Duodenal mucosa (tissue), 2 donors: ENCODE measurements at regions not wholly inside any gene's neighbourhood (a gene's known extent, or its start where the extent isn't known, plus 50 kb on each side); places are given as distances from the start of the nearest gene placed in this dataset.

ENCODE experiments used
- H3K27ac ChIP-seq: one replicate; pipeline ENCODE4 v1.7.0; 2013; ENCODE audit warnings: low read depth, low read length
- H3K27me3 ChIP-seq, 2 donors: one replicate each; pipeline ENCODE4 v1.7.0; 2013; ENCODE audit warnings: low read length in 2 of 2, control low read depth in 1 of 2; ENCODE audit not compliant: insufficient read depth in 2 of 2, control insufficient read depth in 1 of 2
- H3K36me3 ChIP-seq, 2 donors: one replicate each; pipeline ENCODE4 v1.7.0; 2013; ENCODE audit warnings: low read length in 2 of 2, control low read depth in 1 of 2; ENCODE audit not compliant: insufficient read depth in 2 of 2, control insufficient read depth in 1 of 2
- H3K4me1 ChIP-seq, 2 donors: one replicate each; pipeline ENCODE4 v1.7.0; 2013; ENCODE audit warnings: low read length in 2 of 2, control low read depth in 1 of 2; ENCODE audit not compliant: insufficient read depth in 2 of 2, control insufficient read depth in 1 of 2
- H3K4me3 ChIP-seq, 2 donors: one replicate each; pipeline ENCODE4 v1.7.0; 2013; ENCODE audit warnings: low read length in 2 of 2, low read depth in 1 of 2
- H3K9ac ChIP-seq, 2 donors: one replicate each; pipeline ENCODE4 v1.7.0; 2013; ENCODE audit warnings: low read length in 2 of 2, low read depth in 1 of 2
- H3K9me3 ChIP-seq, 2 donors: one replicate each; pipeline ENCODE4 v1.7.0; 2013; ENCODE audit warnings: low read length in 2 of 2, control low read depth in 1 of 2; ENCODE audit not compliant: control insufficient read depth in 1 of 2

DNA sequence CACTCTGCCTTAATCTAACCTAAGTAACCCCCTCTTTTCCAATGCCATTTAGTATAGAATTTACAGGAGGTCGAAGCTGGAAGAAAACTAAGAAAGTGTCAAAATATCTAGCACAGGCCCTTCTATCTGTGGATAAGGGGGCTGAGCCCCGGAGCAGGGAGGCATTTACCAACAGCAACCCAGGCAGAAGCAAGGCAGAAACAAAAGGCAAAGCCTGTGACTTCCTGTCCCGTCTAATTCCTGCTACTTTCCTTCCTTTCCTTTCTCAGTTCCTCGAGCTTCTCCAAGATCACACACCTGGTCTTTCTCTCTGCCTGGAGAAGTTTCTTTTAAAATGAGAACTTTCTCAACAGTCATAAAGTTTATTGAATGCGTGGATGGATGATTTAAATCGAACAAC lies 146.0 kb downstream of the FOXA2 start:
- Histone ChIP-seq H3K4me3 (no peak overlapping the region), H3K27ac (no peak overlapping the region), H3K4me1 (no peaks in the 10 kb centered on the region), H3K36me3 (no peaks in the 10 kb centered on the region), H3K27me3 (no peaks in the 10 kb centered on the region), H3K9ac (no peak overlapping the region), H3K9me3 (no peaks in the 10 kb centered on the region)

- no peak overlapping the region for H3K9ac ChIP-seq
- no peaks in the 10 kb centered on the region for H3K27me3 ChIP-seq
- no peaks in the 10 kb centered on the region for H3K4me1 ChIP-seq
- no peaks in the 10 kb centered on the region for H3K9me3 ChIP-seq
- no peak overlapping the region for H3K4me3 ChIP-seq
- no peak overlapping the region for H3K27ac ChIP-seq
- H3K36me3 ChIP-seq = no peaks in the 10 kb centered on the region
Measured at GRCh38 chr20:22437354-22437753, 147.0 kb downstream of the FOXA2 start.

GRCh38 chr20:22431419-22431818 lies 153.0 kb downstream of the FOXA2 start:
- Histone ChIP-seq H3K4me3 (no peak overlapping the region), H3K4me1 (peaks cover 0 to 3% of the 10 kb centered on the region in 2 donors), H3K27ac (no peak overlapping the region), H3K27me3 (no peaks in the 10 kb centered on the region), H3K9me3 (no peaks in the 10 kb centered on the region), H3K9ac (no peak overlapping the region), H3K36me3 (no peaks in the 10 kb centered on the region)

- H3K27me3 ChIP-seq = no peaks in the 10 kb centered on the region
- peaks cover 0 to 3% of the 10 kb centered on the region in 2 donors for H3K4me1 ChIP-seq
- no peak overlapping the region for H3K9ac ChIP-seq
- H3K27ac ChIP-seq = no peak overlapping the region
- H3K4me3 ChIP-seq = no peak overlapping the region
- no peaks in the 10 kb centered on the region for H3K9me3 ChIP-seq
- no peaks in the 10 kb centered on the region for H3K36me3 ChIP-seq
Measured at GRCh38 chr20:22430746-22431168, 153.6 kb downstream of the FOXA2 start.

DNA sequence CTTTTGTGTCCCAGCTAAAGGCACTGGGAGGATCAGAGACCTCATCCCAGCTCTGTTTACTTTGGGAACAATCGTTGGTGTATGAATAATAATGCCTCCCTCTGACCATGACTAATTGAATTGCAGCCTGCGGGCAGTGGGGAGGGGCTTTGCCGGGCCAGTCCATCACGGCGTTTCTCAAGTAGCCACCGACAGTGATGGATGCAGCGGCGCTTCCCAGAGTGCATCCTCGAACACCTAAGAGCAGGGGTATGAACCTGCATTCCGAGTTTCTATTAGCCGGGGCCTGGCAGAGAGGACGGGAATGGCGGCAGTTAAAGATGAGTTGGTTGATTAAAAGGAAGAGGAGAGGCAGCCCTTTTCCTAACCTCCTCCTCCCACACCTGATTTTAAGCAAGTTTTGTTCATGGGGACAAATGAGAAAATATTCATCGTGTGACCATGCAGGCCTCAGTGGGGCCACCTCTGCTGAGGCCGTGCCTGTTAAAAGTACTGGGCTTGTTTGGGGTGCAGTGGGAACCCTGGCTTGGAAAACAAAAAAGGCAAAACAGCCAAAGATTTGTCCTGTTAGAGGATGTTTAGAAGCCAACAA lies 154.1 kb downstream of the FOXA2 start:
- Histone ChIP-seq H3K27me3 (no peaks in the 10 kb centered on the region), H3K4me3 (no peak overlapping the region), H3K4me1 (peaks cover 0 to 3% of the 10 kb centered on the region in 2 donors), H3K36me3 (no peaks in the 10 kb centered on the region), H3K9ac (no peak overlapping the region), H3K27ac (no peak overlapping the region), H3K9me3 (no peaks in the 10 kb centered on the region)

GRCh38 chr20:22429175-22430153 lies 154.9 kb downstream of the FOXA2 start:
- H3K4me3 ChIP-seq = no peak overlapping the region
- no peaks in the 10 kb centered on the region for H3K9me3 ChIP-seq
- H3K27me3 ChIP-seq = no peaks in the 10 kb centered on the region
- H3K27ac ChIP-seq = no peak overlapping the region
- no peak overlapping the region for H3K9ac ChIP-seq
- H3K4me1 ChIP-seq = peaks cover 0 to 3% of the 10 kb centered on the region in 2 donors
- no peaks in the 10 kb centered on the region for H3K36me3 ChIP-seq

- H3K9me3 ChIP-seq = no peaks in the 10 kb centered on the region
- H3K27me3 ChIP-seq = no peaks in the 10 kb centered on the region
- no peak overlapping the region for H3K27ac ChIP-seq
- H3K4me1 ChIP-seq = peaks cover 0 to 3% of the 10 kb centered on the region in 2 donors
- no peak overlapping the region for H3K4me3 ChIP-seq
- no peaks in the 10 kb centered on the region for H3K36me3 ChIP-seq
- H3K9ac ChIP-seq = no peak overlapping the region
Measured at GRCh38 chr20:22428051-22428450, 156.3 kb downstream of the FOXA2 start.

GRCh38 chr20:22426772-22427171 lies 157.6 kb downstream of the FOXA2 start:
- Histone ChIP-seq H3K36me3 (no peaks in the 10 kb centered on the region), H3K27me3 (no peaks in the 10 kb centered on the region), H3K27ac (no peak overlapping the region), H3K4me1 (peaks cover 0 to 3% of the 10 kb centered on the region in 2 donors), H3K9ac (no peak overlapping the region), H3K9me3 (no peaks in the 10 kb centered on the region), H3K4me3 (no peak overlapping the region)

GRCh38 chr20:22425344-22426295 lies 158.8 kb downstream of the FOXA2 start:
- Histone ChIP-seq H3K27ac (no peak overlapping the region), H3K9ac (no peak overlapping the region), H3K36me3 (no peaks in the 10 kb centered on the region), H3K4me3 (no peak overlapping the region), H3K9me3 (no peaks in the 10 kb centered on the region), H3K4me1 (peaks cover 0 to 3% of the 10 kb centered on the region in 2 donors), H3K27me3 (no peaks in the 10 kb centered on the region)
